ENCODE measurements at regions not wholly inside any gene's neighbourhood (a gene's known extent, or its start where the extent isn't known, plus 50 kb on each side); places are given as distances from the start of the nearest gene placed in this dataset.

- TF ChIP-seq ZNF274 (IDR thresholded peaks at IDR 0.05; ENCODE audit: low read depth, low read length) (no peak), SUZ12 (IDR thresholded peaks at IDR 0.05; ENCODE audit: extremely low read depth, insufficient read depth, insufficient read length) (no peak), YY1 (IDR thresholded peaks at IDR 0.05; ENCODE audit: insufficient read depth, insufficient read length) (no peak)
These were observed 144.3 kb downstream of the MACIR start for GRCh38 chr5:103402851-103403250.
